HepG2 (cell line): ENCODE measurements at regions not wholly inside any gene's neighbourhood (a gene's known extent, or its start where the extent isn't known, plus 50 kb on each side); places are given as distances from the start of the nearest gene placed in this dataset.

Source experiments
- ATAC-seq: fragments of 200-7000 bp; cut with Tn5 transposase; 3 replicates; pipeline ENCODE4 v1.9.1; 2020; ENCODE audit warnings: mild to moderate bottlenecking, moderate library complexity
- BruUV-seq: library from RNA; stranded (reverse); fragments of 400-500 nt; replicated peaks from 2 replicates; lab custom pipeline; 2021; lab: Mats Ljungman, UMichigan
- CTCF ChIA-PET: fragments of 300-600 bp; formaldehyde crosslinking; extraction: SDS; loops from one replicate; lab custom pipeline; 2021; ENCODE audit warnings: low total read pairs, inconsistent platforms, low intra/inter-chr PET ratio; lab: Yijun Ruan, JAX
- POLR2A ChIA-PET: fragments of 350-600 bp; sonication (Branson Sonifier 250); formaldehyde crosslinking; loops from one replicate; lab custom pipeline; 2020; ENCODE audit warnings: antibody characterized with exemption, inconsistent platforms; lab: Yijun Ruan, JAX
- DNase-seq: peaks from one replicate; pipeline ENCODE4 v3.0.0-alpha.2; 2015; ENCODE audit warnings: low spot score
- FAIRE-seq: peaks from 3 replicates; lab custom pipeline; 2011; peaks lifted over from hg19 to GRCh38; lab: Jason Lieb, UNC
- H2AFZ ChIP-seq: one replicate; pipeline ENCODE4 v1.6.1; 2011; ENCODE audit warnings: low read length, inconsistent platforms
- H3K27ac ChIP-seq: fragments of 300-600 bp; 3 replicates; pipeline ENCODE4 v1.8.0; 2011; ENCODE audit warnings: mixed run types, mild to moderate bottlenecking, mixed read lengths, low read length, inconsistent platforms; ENCODE audit not compliant: insufficient read depth; ENCODE audit errors: extremely low read length
- H3K27me3 ChIP-seq, 2 experiments: fragments of 200-600 bp in 1 of 2; 2 replicates in 1 of 2; 3 replicates in 1 of 2; pipeline versions ENCODE4 v1.6.0 to v1.8.0; 2011; ENCODE audit warnings: low read length in 2 of 2, mild to moderate bottlenecking in 2 of 2, moderate library complexity in 2 of 2, inconsistent platforms in 1 of 2; ENCODE audit not compliant: insufficient read depth in 2 of 2, control insufficient read depth in 1 of 2
- H3K36me3 ChIP-seq, 2 experiments: fragments of 200-600 bp in 1 of 2; replicated peaks in 1 of 2; 2 replicates in 1 of 2; 3 replicates in 1 of 2; pipeline versions ENCODE4 v1.5.1 to v1.8.0; 2011; ENCODE audit warnings: low read length in 2 of 2, inconsistent platforms in 1 of 2; ENCODE audit not compliant: insufficient read depth in 2 of 2, control insufficient read depth in 1 of 2
- H3K4me1 ChIP-seq: 2 replicates; pipeline ENCODE4 v1.5.1; 2012; ENCODE audit warnings: low read length, inconsistent platforms; ENCODE audit not compliant: insufficient read depth
- H3K4me2 ChIP-seq: 2 replicates; pipeline ENCODE4 v1.6.0; 2011; ENCODE audit warnings: low read depth, low read length, inconsistent platforms
- H3K4me3 ChIP-seq, 3 experiments: fragments of 200-600 bp in 1 of 3; sonication (generic), shearing (Covaris generic) in 1 of 3; replicated peaks in 1 of 3; 2 replicates each; pipeline ENCODE4 v1.5.1; 2011 to 2016; ENCODE audit warnings: low read length in 3 of 3, inconsistent platforms in 2 of 3, low read depth in 2 of 3, mild to moderate bottlenecking in 2 of 3, control low read depth in 1 of 3, mixed read lengths in 1 of 3; ENCODE audit not compliant: insufficient read depth in 1 of 3
- H3K79me2 ChIP-seq: one replicate; pipeline ENCODE4 v1.6.1; 2011; ENCODE audit warnings: low read length, inconsistent platforms; ENCODE audit not compliant: insufficient read depth
- H3K9ac ChIP-seq: 2 replicates; pipeline ENCODE4 v1.6.0; 2011; ENCODE audit warnings: mild to moderate bottlenecking, low read depth, low read length, inconsistent platforms; ENCODE audit not compliant: insufficient read depth
- H3K9me3 ChIP-seq: 2 replicates; pipeline ENCODE4 v1.5.1; 2012; ENCODE audit warnings: mild to moderate bottlenecking, low read length
- H4K20me1 ChIP-seq: 2 replicates; pipeline ENCODE4 v1.6.0; 2011; ENCODE audit warnings: inconsistent platforms, mild to moderate bottlenecking, low read length, moderate library complexity; ENCODE audit not compliant: insufficient read depth
- ARID2 ChIP-seq: sonication (generic); formaldehyde crosslinking; IDR thresholded peaks from 2 replicates; pipeline ENCODE4 v1.8.1; 2022; ENCODE audit warnings: mild to moderate bottlenecking, missing genetic modification reagents, borderline replicate concordance
- CHD4 ChIP-seq: fragments of 200-600 bp; sonication (generic); IDR thresholded peaks from 2 replicates; pipeline ENCODE4 v1.7.0; 2017; ENCODE audit warnings: mild to moderate bottlenecking, low read length, borderline replicate concordance
- FOXA3 ChIP-seq: IDR thresholded peaks from 2 replicates; pipeline ENCODE4 v1.6.1; 2016; ENCODE audit warnings: missing genetic modification reagents, missing compliant biosample characterization
- FOXP1 ChIP-seq, 2 experiments: fragments of 450-650 bp in 1 of 2; IDR thresholded peaks; 2 replicates each; pipeline ENCODE4 v1.6.1; 2017 to 2018; ENCODE audit warnings: antibody characterized with exemption in 1 of 2
- HNF1A ChIP-seq, 2 experiments: sonication (generic) in 1 of 2; formaldehyde crosslinking in 1 of 2; IDR thresholded peaks; 2 replicates each; pipeline versions ENCODE4 v1.4.0 to v1.6.1; 2016 to 2020; ENCODE audit warnings: borderline replicate concordance in 1 of 2, low read depth in 1 of 2, mild to moderate bottlenecking in 1 of 2, missing genetic modification reagents in 1 of 2
- HOXA7 ChIP-seq: sonication (generic); formaldehyde crosslinking; IDR thresholded peaks from 2 replicates; pipeline ENCODE4 v1.8.1; 2022; ENCODE audit warnings: mild to moderate bottlenecking, missing genetic modification reagents, moderate library complexity
- RAD51 ChIP-seq: fragments of 450-650 bp; IDR thresholded peaks from 2 replicates; pipeline ENCODE4 v1.6.1; 2016; ENCODE audit warnings: borderline replicate concordance
- SALL2 ChIP-seq: sonication (generic); formaldehyde crosslinking; IDR thresholded peaks from 2 replicates; pipeline ENCODE4 v1.8.1; 2023; ENCODE audit warnings: mild to moderate bottlenecking, missing genetic modification reagents, inconsistent platforms
- SRSF4 ChIP-seq: fragments of 200-400 bp; formaldehyde crosslinking; IDR thresholded peaks from one replicate; pipeline ENCODE4 v1.6.1; 2018; ENCODE audit warnings: mild to moderate bottlenecking, low read depth, low read length, moderate library complexity; ENCODE audit not compliant: poor library complexity, severe bottlenecking
- YY1 ChIP-seq: IDR thresholded peaks from 2 replicates; pipeline ENCODE4 v1.6.1; 2011; ENCODE audit warnings: low read length, low read depth, moderate library complexity, mild to moderate bottlenecking; ENCODE audit not compliant: insufficient read depth, insufficient replicate concordance
- ZBTB37 ChIP-seq: sonication (generic); formaldehyde crosslinking; IDR thresholded peaks from 2 replicates; pipeline ENCODE4 v1.4.0; 2020; ENCODE audit warnings: mild to moderate bottlenecking, missing genetic modification reagents
- ZBTB46 ChIP-seq: sonication (generic); formaldehyde crosslinking; IDR thresholded peaks from 2 replicates; pipeline ENCODE4 v1.4.0; 2020; ENCODE audit warnings: mild to moderate bottlenecking, missing genetic modification reagents, borderline replicate concordance
- ZMYM3 ChIP-seq: sonication (generic); formaldehyde crosslinking; IDR thresholded peaks from 2 replicates; pipeline ENCODE4 v1.5.1; 2020; ENCODE audit warnings: mild to moderate bottlenecking, missing genetic modification reagents
- ZNF276 ChIP-seq: sonication (generic); formaldehyde crosslinking; IDR thresholded peaks from 2 replicates; pipeline ENCODE4 v1.4.0; 2020; ENCODE audit warnings: mild to moderate bottlenecking, low read depth, missing genetic modification reagents
- WGBS: methylation state at CpG from one replicate; pipeline ENCODE4 v1.1.6; 2017; ENCODE audit warnings: low lambda C conversion rate; 5-methylcytosine and 5-hydroxymethylcytosine counted together
- in situ Hi-C: cut with HindIII; loops from 2 replicates; pipeline ENCODE4 v1.10.0; 2017; ENCODE audit warnings: low pct_unique_long_range_greater_than_20kb; ENCODE audit not compliant: extremely low pct_ligation_motif_present
- intact Hi-C: fragments of 100-400 bp; cut with micrococcal nuclease; formaldehyde crosslinking; loops from one replicate; pipeline ENCODE4 v1.10.0; 2022; ENCODE audit not compliant: unreplicated experiment

- no peak for TF ChIP-seq SRSF4
These were observed 225.7 kb downstream of the TLR4 start (continued) for GRCh38 chr9:117929868-117930267.

GRCh38 chr9:117932585-117932984 is 228.4 kb downstream of the TLR4 start:
- Histone ChIP-seq H2AFZ (no peak overlapping the region), H3K27me3 (no peaks in the 10 kb centered on the region), H3K9me3 (peaks cover 73% of the 10 kb centered on the region), H4K20me1 (no peaks in the 10 kb centered on the region), H3K79me2 (no peaks in the 10 kb centered on the region), H3K4me3 (no peak overlapping the region), H3K4me2 (no peak overlapping the region), H3K27ac (no peak overlapping the region), H3K4me1 (no peaks in the 10 kb centered on the region), H3K9ac (no peak overlapping the region), H3K36me3 (no peaks in the 10 kb centered on the region)
- CTCF ChIA-PET, result no interaction called here
- no peak for ATAC-seq
- no TSS peak for BruUV-seq
- in situ Hi-C loops (no loop called here), intact Hi-C loops (no loop called here)
- no peak for DNase-seq
- POLR2A ChIA-PET, result no interaction called here
- WGBS, result 2% methylated on average over 4 of the region's 4 CpGs
- FAIRE-seq, result no peak
- TF ChIP-seq FOXP1 (IDR thresholded peaks at IDR 0.05), result no peak
- no peak for TF ChIP-seq FOXP1 (CRISPR knock-in tag; IDR thresholded peaks at IDR 0.05)
- no peak for TF ChIP-seq SRSF4
- no peak for TF ChIP-seq ZBTB46 (CRISPR knock-in tag)
- TF ChIP-seq CHD4, result no peak
- TF ChIP-seq ZNF276 (CRISPR knock-in tag), result no peak
- TF ChIP-seq ZBTB37, result no peak
- no peak for TF ChIP-seq YY1
- TF ChIP-seq RAD51, result no peak
- no peak for TF ChIP-seq FOXA3 (CRISPR knock-in tag)
- TF ChIP-seq HOXA7 (CRISPR knock-in tag), result no peak
- no peak for TF ChIP-seq ZMYM3 (CRISPR knock-in tag)
- TF ChIP-seq HNF1A (IDR thresholded peaks at IDR 0.05; ENCODE audit: low read depth), result no peak
- no peak for TF ChIP-seq HNF1A (CRISPR knock-in tag; IDR thresholded peaks at IDR 0.05; ENCODE audit: borderline replicate concordance)
- no peak for TF ChIP-seq ARID2 (CRISPR knock-in tag)
- no peak for TF ChIP-seq SALL2
